ENCODE measurements at regions not wholly inside any gene's neighbourhood (a gene's known extent, or its start where the extent isn't known, plus 50 kb on each side); places are given as distances from the start of the nearest gene placed in this dataset.

GRCh38 chr6:16849988-16850680, 88.9 kb upstream of the ATXN1 start:
- no peak for TF ChIP-seq CTCF (IDR thresholded peaks at IDR 0.05)
- TF ChIP-seq POLR2A (IDR thresholded peaks at IDR 0.05): no peak

Data from testis (tissue), 2 donors.